Stimulated activated naive B cell treated with anti-CD40 and anti-IgM and Interleukin-4, amounts not matched to agents 10 μg/mL and 1 μg/mL and 100 μg/mL, for 72 hours (primary cell): ENCODE measurements at regions not wholly inside any gene's neighbourhood (a gene's known extent, or its start where the extent isn't known, plus 50 kb on each side); places are given as distances from the start of the nearest gene placed in this dataset.
"Not testable (repeated sequence)": the region's sequence is repeated elsewhere in the genome, so short reads cannot be mapped to it uniquely, and the experiment has no call there.

Source experiments
- ATAC-seq, 2 donors: fragments of 150-1000 bp; cut with Tn5 transposase; replicated peaks; 2 replicates each; pipeline ENCODE4 v1.10.0; 2021; ENCODE audit warnings: moderate library complexity in 1 of 2
- DNase-seq: peaks from one replicate; pipeline ENCODE4 v3.0.0; 2021
- H3K27ac Mint-ChIP-seq: one replicate; pipeline ENCODE4 v1.8.0; 2022; ENCODE audit warnings: mild to moderate bottlenecking, mixed read lengths
- H3K27me3 Mint-ChIP-seq, 2 donors: one replicate each; pipeline ENCODE4 v1.8.0; 2022; ENCODE audit warnings: mixed read lengths in 2 of 2
- H3K36me3 Mint-ChIP-seq, 2 donors: one replicate each; pipeline ENCODE4 v1.8.0; 2022; ENCODE audit warnings: mixed read lengths in 2 of 2, mild to moderate bottlenecking in 1 of 2
- H3K4me1 Mint-ChIP-seq, 2 donors: one replicate each; pipeline ENCODE4 v1.8.0; 2022; ENCODE audit warnings: mixed read lengths in 2 of 2, mild to moderate bottlenecking in 1 of 2
- H3K4me3 Mint-ChIP-seq, 2 donors: one replicate each; pipeline ENCODE4 v1.8.0; 2022; ENCODE audit warnings: mild to moderate bottlenecking in 2 of 2, mixed read lengths in 2 of 2, moderate library complexity in 1 of 2
- H3K9me3 Mint-ChIP-seq, 2 donors: one replicate each; pipeline ENCODE4 v1.8.0; 2022; ENCODE audit warnings: mixed read lengths in 2 of 2, mild to moderate bottlenecking in 1 of 2

GRCh38 chr20:1731828-1732375 lies 74.3 kb upstream of the SIRPG start:
- H3K36me3 Mint-ChIP-seq, H3K9me3 Mint-ChIP-seq, H3K4me3 Mint-ChIP-seq, H3K27ac Mint-ChIP-seq, ATAC-seq, DNase-seq: not testable (repeated sequence)
- H3K27me3 Mint-ChIP-seq: peaks cover 0 to 16% of the 10 kb centered on the region in 2 donors
- H3K4me1 Mint-ChIP-seq: peaks cover 14 to 23% of the 10 kb centered on the region in 2 donors

- Mint-ChIP-seq H3K4me1 (peaks cover 14 to 23% of the 10 kb centered on the region in 2 donors), H3K27me3 (peaks cover 0 to 16% of the 10 kb centered on the region in 2 donors)
- not testable (repeated sequence) for H3K36me3 Mint-ChIP-seq, H3K9me3 Mint-ChIP-seq, H3K4me3 Mint-ChIP-seq, DNase-seq, ATAC-seq, H3K27ac Mint-ChIP-seq
These were observed 73.6 kb upstream of the SIRPG start for GRCh38 chr20:1730981-1731711.

- ATAC-seq, H3K27ac Mint-ChIP-seq, H3K36me3 Mint-ChIP-seq: not testable (repeated sequence)
These were observed 69.7 kb upstream of the SIRPG start for GRCh38 chr20:1727303-1727702.

GRCh38 chr20:1724901-1725300 lies 67.3 kb upstream of the SIRPG start:
- H3K27me3 Mint-ChIP-seq: peaks cover 0 to 6% of the 10 kb centered on the region in 2 donors
- ATAC-seq (no peak), DNase-seq (no peak)
- no peaks in the 10 kb centered on the region for H3K36me3 Mint-ChIP-seq
- H3K4me1 Mint-ChIP-seq: peaks cover 8 to 11% of the 10 kb centered on the region in 2 donors
- peaks cover 7 to 11% of the 10 kb centered on the region in 2 donors for H3K9me3 Mint-ChIP-seq
- no peak overlapping the region for H3K4me3 Mint-ChIP-seq
- no peak overlapping the region for H3K27ac Mint-ChIP-seq

More at GRCh38 chr20:1727303-1727702, 69.7 kb upstream of the SIRPG start:
- not testable (repeated sequence) for DNase-seq, H3K27me3 Mint-ChIP-seq, H3K4me3 Mint-ChIP-seq
- H3K9me3 Mint-ChIP-seq: peaks cover 7 to 11% of the 10 kb centered on the region in 2 donors
- H3K4me1 Mint-ChIP-seq: peaks cover 11 to 17% of the 10 kb centered on the region in 2 donors

DNA sequence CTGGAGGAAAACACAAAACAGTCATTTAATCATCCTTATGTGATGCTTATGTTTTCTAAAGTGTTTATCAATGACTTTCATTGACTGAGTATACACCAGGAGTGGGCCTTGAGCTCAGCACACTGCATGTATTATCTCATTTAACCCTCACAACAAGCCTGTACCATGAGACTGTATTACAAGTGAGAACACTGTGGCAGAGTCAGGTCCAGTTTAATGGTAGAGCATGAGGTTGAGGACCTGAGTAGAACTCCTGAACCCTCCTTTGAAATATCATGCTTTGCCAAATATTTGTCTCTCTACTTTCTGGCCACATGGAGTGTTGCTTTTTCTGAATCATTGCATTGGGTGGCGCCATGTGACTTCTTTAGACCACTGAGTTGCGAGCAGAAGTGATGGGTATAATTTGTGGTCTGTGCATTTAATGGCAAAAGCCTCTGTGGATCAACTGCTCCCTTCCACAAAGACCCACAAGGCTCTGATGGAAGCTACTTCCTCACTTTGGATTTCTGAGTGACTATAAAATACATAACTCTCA lies 65.0 kb upstream of the SIRPG start:
- peaks cover 7 to 11% of the 10 kb centered on the region in 2 donors for H3K9me3 Mint-ChIP-seq

GRCh38 chr20:1721687-1722512 lies 64.3 kb upstream of the SIRPG start:
- H3K27ac Mint-ChIP-seq: no peak overlapping the region
- H3K4me3 Mint-ChIP-seq: no peak overlapping the region
- ATAC-seq (peak; percentile 81 to 84), DNase-seq (peak; percentile 6)
- H3K36me3 Mint-ChIP-seq: no peaks in the 10 kb centered on the region
- H3K9me3 Mint-ChIP-seq: peaks cover 7 to 11% of the 10 kb centered on the region in 2 donors
- peaks cover 0 to 15% of the 10 kb centered on the region in 2 donors for H3K27me3 Mint-ChIP-seq
- peaks cover 8 to 11% of the 10 kb centered on the region in 2 donors for H3K4me1 Mint-ChIP-seq

More for the DNA sequence above, 65.0 kb upstream of the SIRPG start:
- DNase-seq (no peak), ATAC-seq (peak; percentile 16 to 47)
- Mint-ChIP-seq H3K27me3 (peaks cover 0 to 13% of the 10 kb centered on the region in 2 donors), H3K4me1 (peaks cover 8 to 11% of the 10 kb centered on the region in 2 donors), H3K36me3 (no peaks in the 10 kb centered on the region), H3K27ac (no peak overlapping the region), H3K4me3 (no peak overlapping the region)

DNA sequence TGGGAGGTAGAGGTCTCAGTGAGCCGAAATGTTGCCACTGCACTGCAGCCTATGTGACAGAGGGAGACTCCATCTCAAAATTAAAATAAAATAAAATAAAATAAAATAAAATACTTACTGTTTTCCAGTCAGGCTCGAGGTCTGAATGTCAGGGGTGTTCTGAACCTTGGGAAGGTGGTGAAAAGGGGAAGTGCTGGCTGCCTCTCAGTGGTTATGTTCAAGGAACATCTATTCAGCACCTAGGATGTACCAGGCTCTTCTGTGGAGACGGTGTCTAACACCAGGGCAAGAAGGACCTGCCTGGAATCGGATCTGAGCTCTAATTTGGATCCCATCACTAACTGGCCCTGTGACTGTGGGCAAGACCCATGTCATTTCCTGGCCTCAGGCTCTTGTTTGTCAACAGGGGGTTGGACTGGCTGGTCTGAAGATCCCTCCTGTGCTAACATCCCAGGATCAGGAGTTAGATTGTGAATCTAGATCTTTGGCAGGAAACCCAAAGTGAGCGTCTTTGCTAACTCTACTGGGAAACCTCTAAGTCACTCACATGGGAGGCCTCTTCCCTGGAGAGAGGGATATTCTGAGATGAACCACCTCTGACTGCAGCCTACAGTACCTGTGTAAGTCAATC lies 63.4 kb upstream of the SIRPG start:
- Mint-ChIP-seq H3K9me3 (peaks cover 7 to 11% of the 10 kb centered on the region in 2 donors), H3K4me3 (no peak overlapping the region), H3K4me1 (peaks cover 8 to 11% of the 10 kb centered on the region in 2 donors), H3K36me3 (no peaks in the 10 kb centered on the region), H3K27ac (no peak overlapping the region), H3K27me3 (peaks cover 3 to 15% of the 10 kb centered on the region in 2 donors)
- ATAC-seq (no peak), DNase-seq (no peak)

GRCh38 chr20:1720226-1720625 lies 62.6 kb upstream of the SIRPG start:
- Mint-ChIP-seq H3K36me3 (no peaks in the 10 kb centered on the region), H3K4me3 (no peak overlapping the region), H3K4me1 (peaks cover 8 to 11% of the 10 kb centered on the region in 2 donors), H3K27ac (no peak overlapping the region), H3K9me3 (peaks cover 7 to 11% of the 10 kb centered on the region in 2 donors), H3K27me3 (peaks cover 3 to 22% of the 10 kb centered on the region in 2 donors)
- DNase-seq (no peak), ATAC-seq (no peak)

DNA sequence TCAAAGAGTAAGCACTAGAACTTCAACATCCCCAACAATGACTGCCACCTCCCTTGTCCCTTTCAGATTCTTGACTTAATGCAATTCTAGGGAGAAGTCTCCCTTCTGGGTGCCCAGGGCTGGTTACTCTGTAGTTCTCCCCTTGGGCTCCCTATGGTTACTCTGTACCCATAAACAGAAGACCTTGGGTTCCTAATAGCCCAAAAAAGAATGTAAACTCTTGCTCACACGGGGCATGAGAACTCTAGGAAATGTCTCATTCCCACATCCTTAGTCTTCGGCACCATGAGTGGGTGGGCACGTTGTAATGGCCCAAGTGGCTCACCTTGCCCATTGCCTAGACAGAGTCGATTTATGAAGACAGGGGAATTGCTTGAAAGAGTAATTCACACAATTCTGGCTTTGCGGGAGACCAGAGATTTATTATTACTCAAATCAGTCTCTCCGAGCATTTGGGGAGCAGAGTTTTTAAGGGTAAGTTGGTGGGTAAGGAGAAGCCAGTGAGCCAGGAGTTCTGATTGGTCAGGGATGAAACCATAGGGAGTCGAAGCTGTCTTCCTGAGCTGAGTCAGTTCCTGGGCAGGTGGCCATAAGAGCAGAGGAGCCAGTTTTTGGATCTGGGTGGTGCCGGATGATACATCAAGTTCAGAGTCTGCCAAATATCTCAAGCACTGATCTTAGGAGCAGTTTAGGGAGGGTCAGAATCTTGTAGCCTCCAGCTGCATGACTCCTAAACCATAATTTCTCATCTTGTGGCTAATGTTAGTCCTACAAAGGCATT lies 61.2 kb upstream of the SIRPG start:
- DNase-seq: no peak

DNA sequence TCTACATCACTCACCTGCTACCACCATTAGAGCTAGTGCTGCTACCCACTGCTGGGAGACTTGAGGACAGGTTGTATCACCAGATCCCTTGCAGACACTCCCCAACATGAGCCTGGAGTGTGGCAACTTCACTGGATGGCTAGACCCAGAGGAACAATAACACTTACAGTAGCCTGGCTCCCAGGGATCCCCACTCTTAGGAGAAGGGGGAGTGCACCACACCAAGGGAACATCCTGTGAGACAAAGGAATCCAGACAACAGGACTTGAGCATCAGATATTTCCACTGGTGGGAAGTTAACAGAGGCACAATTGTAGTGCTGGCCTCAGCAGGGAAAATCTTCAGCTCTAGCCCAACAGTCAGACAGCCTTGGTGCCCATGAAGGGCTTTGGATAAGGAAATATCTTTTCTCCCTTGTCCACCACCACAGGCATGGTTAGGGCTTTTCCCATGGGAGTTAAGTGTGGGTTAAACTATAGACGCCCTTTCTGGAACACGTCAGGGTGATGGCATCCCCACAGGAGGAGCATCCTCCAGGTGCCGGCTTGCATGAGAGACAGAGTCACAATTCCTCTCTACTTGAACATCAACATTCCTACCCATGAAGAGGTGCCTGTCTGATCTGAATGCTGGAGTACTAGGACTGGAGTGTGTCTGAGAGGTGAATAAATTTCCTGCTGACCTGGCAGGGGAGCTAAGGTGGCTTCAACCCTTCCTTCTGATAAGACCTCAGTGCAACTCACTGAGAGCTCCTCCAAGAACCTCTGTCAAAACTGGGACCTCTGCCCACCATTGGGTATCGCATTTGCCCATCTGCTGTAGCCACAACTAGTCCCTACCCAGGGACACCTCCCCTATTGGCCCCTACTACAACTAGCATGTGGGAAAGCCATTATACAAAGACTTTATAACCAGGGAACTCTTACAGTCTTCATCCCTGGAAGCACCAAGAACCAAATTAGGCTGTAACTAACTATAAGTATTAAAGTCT lies 55.4 kb upstream of the SIRPG start:
- peaks cover 48 to 67% of the 10 kb centered on the region in 2 donors for H3K27me3 Mint-ChIP-seq
- no peak for ATAC-seq
- peaks cover 0 to 5% of the 10 kb centered on the region in 2 donors for H3K36me3 Mint-ChIP-seq
- peaks cover 0 to 2% of the 10 kb centered on the region in 2 donors for H3K4me1 Mint-ChIP-seq
- DNase-seq: no peak
- no peak overlapping the region for H3K4me3 Mint-ChIP-seq
- H3K9me3 Mint-ChIP-seq: peaks cover 8% of the 10 kb centered on the region in 2 donors
- H3K27ac Mint-ChIP-seq: no peak overlapping the region

More for the DNA sequence above, 61.2 kb upstream of the SIRPG start:
- H3K4me3 Mint-ChIP-seq: no peak overlapping the region
- no peaks in the 10 kb centered on the region for H3K36me3 Mint-ChIP-seq
- peaks cover 8 to 11% of the 10 kb centered on the region in 2 donors for H3K4me1 Mint-ChIP-seq
- ATAC-seq: no peak
- H3K27me3 Mint-ChIP-seq: peaks cover 11 to 28% of the 10 kb centered on the region in 2 donors
- H3K9me3 Mint-ChIP-seq: peaks cover 2 to 4% of the 10 kb centered on the region in 2 donors
- no peak overlapping the region for H3K27ac Mint-ChIP-seq

DNA sequence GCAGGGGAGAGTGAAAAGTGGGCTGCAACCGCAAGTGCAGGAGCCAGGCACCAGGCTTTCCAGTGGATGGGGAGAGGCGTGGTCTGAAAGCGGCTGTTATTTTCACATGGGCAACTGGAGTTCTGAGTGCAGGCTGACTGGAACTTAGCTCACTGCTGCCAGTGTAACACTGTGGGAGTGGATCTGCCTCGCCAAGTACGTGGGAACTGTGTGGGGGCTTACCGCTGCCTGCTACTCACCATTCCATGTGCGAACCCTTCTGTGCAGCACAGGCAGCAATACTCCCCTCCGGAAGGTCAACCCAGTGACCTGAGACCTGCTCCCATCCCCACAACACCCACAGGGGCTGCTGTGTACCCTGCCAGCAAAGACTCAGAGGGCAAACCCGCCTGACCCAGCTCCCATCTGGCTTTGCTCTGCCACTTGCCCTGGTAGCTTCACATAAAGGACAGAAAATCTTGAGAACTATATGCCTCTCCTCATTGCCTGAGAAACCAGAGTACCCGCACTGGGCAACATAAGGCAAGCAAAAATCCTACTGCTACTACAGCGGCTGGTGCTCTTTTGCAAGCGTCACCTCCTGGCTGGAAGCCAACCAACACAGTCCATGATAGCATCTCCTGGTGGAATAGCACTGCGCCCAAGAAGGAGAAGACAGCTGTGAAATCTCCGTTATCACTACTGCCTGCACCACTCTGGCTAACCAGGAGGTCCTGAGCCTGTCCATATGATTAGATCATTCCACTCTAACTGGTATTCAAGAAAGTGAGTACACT lies 54.4 kb upstream of the SIRPG start:
- Mint-ChIP-seq H3K4me3 (no peak overlapping the region), H3K27ac (no peak overlapping the region), H3K9me3 (peaks cover 8% of the 10 kb centered on the region in 2 donors), H3K27me3 (peaks cover 53 to 71% of the 10 kb centered on the region in 2 donors), H3K4me1 (peaks cover 0 to 4% of the 10 kb centered on the region in 2 donors), H3K36me3 (peaks cover 0 to 5% of the 10 kb centered on the region in 2 donors)
- DNase-seq (no peak), ATAC-seq (no peak)

DNA sequence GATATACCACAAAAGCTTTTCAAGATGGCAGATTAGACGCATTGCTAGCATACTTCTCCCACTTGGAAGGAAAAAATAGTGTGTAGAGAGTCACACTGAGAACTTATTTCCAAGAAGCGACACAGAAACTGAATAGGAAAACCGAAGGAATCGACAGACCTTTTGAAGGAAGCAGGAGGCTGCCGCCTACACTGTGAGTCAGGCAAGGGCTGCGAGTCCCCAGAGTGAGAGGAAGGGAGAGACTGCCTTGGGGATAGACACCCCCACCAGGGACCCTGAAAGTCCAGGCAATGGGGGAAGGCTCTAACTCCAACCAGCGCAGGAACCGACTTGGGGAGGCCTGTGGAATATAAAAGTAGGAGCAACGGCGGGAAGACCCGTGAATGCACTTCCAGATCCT lies 53.7 kb upstream of the SIRPG start:
- Mint-ChIP-seq H3K9me3 (peaks cover 8% of the 10 kb centered on the region in 2 donors), H3K4me3 (no peak overlapping the region), H3K27me3 (peaks cover 58 to 79% of the 10 kb centered on the region in 2 donors), H3K36me3 (peaks cover 0 to 5% of the 10 kb centered on the region in 2 donors), H3K27ac (no peak overlapping the region), H3K4me1 (peaks cover 0 to 4% of the 10 kb centered on the region in 2 donors)
- DNase-seq (no peak), ATAC-seq (no peak)
